SH-SY5Y (cell line): ENCODE measurements at regions not wholly inside any gene's neighbourhood (a gene's known extent, or its start where the extent isn't known, plus 50 kb on each side); places are given as distances from the start of the nearest gene placed in this dataset.

Experiments used
- GATA2 ChIP-seq: IDR thresholded peaks from 2 replicates; pipeline ENCODE4 v1.6.1; 2011; ENCODE audit warnings: mild to moderate bottlenecking, low read depth, low read length
- GATA3 ChIP-seq: IDR thresholded peaks from 2 replicates; pipeline ENCODE4 v1.6.1; 2011; ENCODE audit warnings: low read depth, mild to moderate bottlenecking, low read length, moderate library complexity

DNA sequence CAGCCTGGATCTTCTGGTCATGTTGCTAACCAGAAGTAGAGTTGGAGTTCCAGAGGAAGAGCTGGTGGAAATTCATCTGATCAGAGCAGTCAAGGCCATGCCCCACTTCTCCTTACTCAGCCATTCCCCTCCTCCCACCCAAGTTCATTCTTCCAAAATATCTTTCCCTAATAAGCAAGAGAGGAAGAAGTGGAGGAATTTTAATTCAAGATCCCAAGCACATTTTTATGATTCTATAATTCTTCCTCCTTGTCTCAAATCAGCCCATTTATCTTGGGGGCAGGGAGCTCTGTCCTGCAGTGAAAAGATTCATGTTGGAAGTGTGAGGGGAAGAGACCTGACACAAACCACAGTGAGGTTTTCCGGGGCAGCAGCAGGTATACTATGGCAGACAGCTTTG is 85.0 kb upstream of the GALNT15 start:
- TF ChIP-seq GATA2 (no peak), GATA3 (no peak)
